ENCODE measurements at regions not wholly inside any gene's neighbourhood (a gene's known extent, or its start where the extent isn't known, plus 50 kb on each side); places are given as distances from the start of the nearest gene placed in this dataset.

- TF ChIP-seq POLR2A (IDR thresholded peaks at IDR 0.05) (no peak), CTCF (IDR thresholded peaks at IDR 0.05) (no peak)
These were observed 534.6 kb downstream of the TNS1 start for GRCh38 chr2:217468042-217468830.
